Neural cell (in vitro differentiated cells): ENCODE measurements at regions not wholly inside any gene's neighbourhood (a gene's known extent, or its start where the extent isn't known, plus 50 kb on each side); places are given as distances from the start of the nearest gene placed in this dataset.

Source experiments
- EZH2 ChIP-seq: fragments of 200-600, 300-800 bp; shearing (Covaris generic), sonication (generic); IDR thresholded peaks from 2 replicates; pipeline ENCODE4 v1.6.1; 2014; ENCODE audit warnings: antibody characterized with exemption, low read length, borderline replicate concordance, mild to moderate bottlenecking; ENCODE audit not compliant: insufficient read depth, poor library complexity, severe bottlenecking
- MXI1 ChIP-seq: fragments of 450-650 bp; conservative IDR thresholded peaks from 2 replicates; pipeline ENCODE4 v1.6.1; 2014; ENCODE audit warnings: antibody characterized with exemption, mild to moderate bottlenecking; ENCODE audit not compliant: poor library complexity, severe bottlenecking
- POLR2AphosphoS5 ChIP-seq: IDR thresholded peaks from 2 replicates; pipeline ENCODE4 v1.6.1; 2012
- TAF1 ChIP-seq: IDR thresholded peaks from 2 replicates; pipeline ENCODE4 v1.6.1; 2012; ENCODE audit warnings: low read depth
- TF ChIP-seq, protein P1 (sequence below): fragments of 450-650 bp; IDR thresholded peaks from 2 replicates; pipeline ENCODE4 v1.5.1; 2014; ENCODE audit warnings: antibody characterized with exemption, mild to moderate bottlenecking, moderate library complexity; ENCODE audit not compliant: poor library complexity, severe bottlenecking

DNA sequence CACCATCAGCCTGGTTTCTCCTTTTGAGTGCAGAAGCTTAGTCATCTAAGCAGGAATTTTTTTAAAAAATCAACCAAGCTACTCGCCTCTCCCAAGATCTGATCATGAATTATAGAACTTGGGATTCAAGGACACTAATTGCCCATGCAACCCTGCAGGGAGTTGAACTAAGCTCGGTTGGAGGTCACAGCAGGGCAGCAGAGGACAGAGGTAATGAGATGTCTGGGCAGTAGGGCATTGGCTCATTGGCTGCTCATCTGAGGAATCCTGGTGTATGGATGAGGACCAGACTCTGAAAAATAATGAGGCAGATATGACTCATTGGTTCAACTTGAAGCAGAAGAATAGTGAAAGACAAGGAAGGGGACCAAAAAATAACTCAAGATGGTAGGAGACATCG lies 111.8 kb upstream of the TLE1 start:
- TF ChIP-seq, protein P1, sequence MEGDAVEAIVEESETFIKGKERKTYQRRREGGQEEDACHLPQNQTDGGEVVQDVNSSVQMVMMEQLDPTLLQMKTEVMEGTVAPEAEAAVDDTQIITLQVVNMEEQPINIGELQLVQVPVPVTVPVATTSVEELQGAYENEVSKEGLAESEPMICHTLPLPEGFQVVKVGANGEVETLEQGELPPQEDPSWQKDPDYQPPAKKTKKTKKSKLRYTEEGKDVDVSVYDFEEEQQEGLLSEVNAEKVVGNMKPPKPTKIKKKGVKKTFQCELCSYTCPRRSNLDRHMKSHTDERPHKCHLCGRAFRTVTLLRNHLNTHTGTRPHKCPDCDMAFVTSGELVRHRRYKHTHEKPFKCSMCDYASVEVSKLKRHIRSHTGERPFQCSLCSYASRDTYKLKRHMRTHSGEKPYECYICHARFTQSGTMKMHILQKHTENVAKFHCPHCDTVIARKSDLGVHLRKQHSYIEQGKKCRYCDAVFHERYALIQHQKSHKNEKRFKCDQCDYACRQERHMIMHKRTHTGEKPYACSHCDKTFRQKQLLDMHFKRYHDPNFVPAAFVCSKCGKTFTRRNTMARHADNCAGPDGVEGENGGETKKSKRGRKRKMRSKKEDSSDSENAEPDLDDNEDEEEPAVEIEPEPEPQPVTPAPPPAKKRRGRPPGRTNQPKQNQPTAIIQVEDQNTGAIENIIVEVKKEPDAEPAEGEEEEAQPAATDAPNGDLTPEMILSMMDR, result no peak
- TF ChIP-seq EZH2, result no peak
- TF ChIP-seq POLR2AphosphoS5, result no peak
- TF ChIP-seq MXI1, result no peak
- no peak for TF ChIP-seq TAF1
